ENCODE measurements at regions not wholly inside any gene's neighbourhood (a gene's known extent, or its start where the extent isn't known, plus 50 kb on each side); places are given as distances from the start of the nearest gene placed in this dataset.

- TF ChIP-seq, protein P1, sequence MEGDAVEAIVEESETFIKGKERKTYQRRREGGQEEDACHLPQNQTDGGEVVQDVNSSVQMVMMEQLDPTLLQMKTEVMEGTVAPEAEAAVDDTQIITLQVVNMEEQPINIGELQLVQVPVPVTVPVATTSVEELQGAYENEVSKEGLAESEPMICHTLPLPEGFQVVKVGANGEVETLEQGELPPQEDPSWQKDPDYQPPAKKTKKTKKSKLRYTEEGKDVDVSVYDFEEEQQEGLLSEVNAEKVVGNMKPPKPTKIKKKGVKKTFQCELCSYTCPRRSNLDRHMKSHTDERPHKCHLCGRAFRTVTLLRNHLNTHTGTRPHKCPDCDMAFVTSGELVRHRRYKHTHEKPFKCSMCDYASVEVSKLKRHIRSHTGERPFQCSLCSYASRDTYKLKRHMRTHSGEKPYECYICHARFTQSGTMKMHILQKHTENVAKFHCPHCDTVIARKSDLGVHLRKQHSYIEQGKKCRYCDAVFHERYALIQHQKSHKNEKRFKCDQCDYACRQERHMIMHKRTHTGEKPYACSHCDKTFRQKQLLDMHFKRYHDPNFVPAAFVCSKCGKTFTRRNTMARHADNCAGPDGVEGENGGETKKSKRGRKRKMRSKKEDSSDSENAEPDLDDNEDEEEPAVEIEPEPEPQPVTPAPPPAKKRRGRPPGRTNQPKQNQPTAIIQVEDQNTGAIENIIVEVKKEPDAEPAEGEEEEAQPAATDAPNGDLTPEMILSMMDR (IDR thresholded peaks at IDR 0.05; ENCODE audit: extremely low read depth, missing control alignments), result no peak
- DNase-seq (ENCODE audit: low spot score), result no peak
These were observed 614.8 kb upstream of the ZNF717 start for GRCh38 chr3:76400141-76400540.

- TF ChIP-seq, protein P1 (IDR thresholded peaks at IDR 0.05; ENCODE audit: extremely low read depth, missing control alignments), result no peak
- DNase-seq (ENCODE audit: low spot score), result no peak
These were observed 617.6 kb upstream of the ZNF717 start for GRCh38 chr3:76402926-76403325.

- DNase-seq (ENCODE audit: low spot score), result no peak
- TF ChIP-seq, protein P1 (IDR thresholded peaks at IDR 0.05; ENCODE audit: extremely low read depth, missing control alignments), result no peak
These were observed 618.2 kb upstream of the ZNF717 start for GRCh38 chr3:76403556-76403955.

GRCh38 chr3:76405196-76405595 is 619.8 kb upstream of the ZNF717 start:
- TF ChIP-seq, protein P1 (IDR thresholded peaks at IDR 0.05; ENCODE audit: extremely low read depth, missing control alignments), result no peak
- DNase-seq (ENCODE audit: low spot score), result no peak

DNA sequence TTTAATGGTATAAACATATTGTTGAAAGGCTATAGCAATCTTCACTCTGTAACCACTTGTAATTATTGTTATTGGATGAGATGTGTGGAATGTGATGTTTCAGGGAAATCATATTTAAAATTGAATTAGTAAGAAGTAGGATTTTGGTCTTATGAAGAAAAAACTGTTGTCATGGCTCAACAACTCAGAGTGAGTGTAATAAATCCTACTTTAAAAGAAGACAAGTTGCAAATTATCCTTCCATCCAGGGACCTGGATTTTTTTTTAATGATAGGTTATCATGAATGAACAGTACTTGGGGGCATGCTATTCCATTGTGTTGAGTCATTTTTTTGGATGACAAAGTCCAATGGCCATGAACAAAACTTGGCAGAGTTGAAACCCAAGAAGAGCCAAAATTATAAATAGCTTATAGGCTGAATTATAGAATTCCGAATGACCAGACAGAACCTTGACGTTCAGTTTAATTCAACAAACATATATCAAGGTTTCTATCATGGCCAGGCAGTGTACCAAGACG is 625.5 kb upstream of the ZNF717 start:
- no peak for DNase-seq (ENCODE audit: low spot score)
- TF ChIP-seq, protein P1 (IDR thresholded peaks at IDR 0.05; ENCODE audit: extremely low read depth, missing control alignments), result no peak

DNA sequence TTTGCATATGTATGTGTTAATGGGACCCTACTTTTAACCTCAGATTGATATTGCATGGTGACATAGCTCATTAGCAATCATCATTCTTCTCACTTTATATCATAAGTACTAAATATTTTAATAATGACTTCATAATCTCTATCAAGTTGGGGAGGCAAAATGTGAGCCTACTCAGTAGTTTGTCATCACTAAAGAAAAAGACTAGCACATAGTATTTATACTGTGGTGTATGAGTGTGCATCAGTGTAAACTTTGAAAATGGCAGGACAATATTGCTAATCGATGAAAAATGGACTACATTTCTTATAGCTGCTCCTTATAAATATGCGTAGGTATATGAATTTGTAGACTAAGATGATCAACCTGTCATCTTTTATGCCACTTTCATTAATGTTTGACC is 624.5 kb upstream of the ROBO2 start:
- TF ChIP-seq, protein P1 (IDR thresholded peaks at IDR 0.05; ENCODE audit: extremely low read depth, missing control alignments), result no peak
- no peak for DNase-seq (ENCODE audit: low spot score)

GRCh38 chr3:76429581-76430177 is 610.2 kb upstream of the ROBO2 start:
- TF ChIP-seq, protein P1 (IDR thresholded peaks at IDR 0.05; ENCODE audit: extremely low read depth, missing control alignments), result no peak
- no peak for DNase-seq (ENCODE audit: low spot score)

Data from GM20000 (cell line).